Epithelial cell of proximal tubule (primary cell): ENCODE measurements at regions not wholly inside any gene's neighbourhood (a gene's known extent, or its start where the extent isn't known, plus 50 kb on each side); places are given as distances from the start of the nearest gene placed in this dataset.

Experiments used
- DNase-seq: peaks from one replicate; pipeline ENCODE4 v3.0.0-alpha.2; 2011; ENCODE audit warnings: low read depth
- H3K4me3 ChIP-seq: 2 replicates; pipeline ENCODE4 v1.5.1; 2011; ENCODE audit warnings: low read depth, mild to moderate bottlenecking, low read length
- CTCF ChIP-seq: conservative IDR thresholded peaks from 2 replicates; pipeline ENCODE4 v1.5.1; 2012; ENCODE audit warnings: low read depth, mild to moderate bottlenecking, low read length

DNA sequence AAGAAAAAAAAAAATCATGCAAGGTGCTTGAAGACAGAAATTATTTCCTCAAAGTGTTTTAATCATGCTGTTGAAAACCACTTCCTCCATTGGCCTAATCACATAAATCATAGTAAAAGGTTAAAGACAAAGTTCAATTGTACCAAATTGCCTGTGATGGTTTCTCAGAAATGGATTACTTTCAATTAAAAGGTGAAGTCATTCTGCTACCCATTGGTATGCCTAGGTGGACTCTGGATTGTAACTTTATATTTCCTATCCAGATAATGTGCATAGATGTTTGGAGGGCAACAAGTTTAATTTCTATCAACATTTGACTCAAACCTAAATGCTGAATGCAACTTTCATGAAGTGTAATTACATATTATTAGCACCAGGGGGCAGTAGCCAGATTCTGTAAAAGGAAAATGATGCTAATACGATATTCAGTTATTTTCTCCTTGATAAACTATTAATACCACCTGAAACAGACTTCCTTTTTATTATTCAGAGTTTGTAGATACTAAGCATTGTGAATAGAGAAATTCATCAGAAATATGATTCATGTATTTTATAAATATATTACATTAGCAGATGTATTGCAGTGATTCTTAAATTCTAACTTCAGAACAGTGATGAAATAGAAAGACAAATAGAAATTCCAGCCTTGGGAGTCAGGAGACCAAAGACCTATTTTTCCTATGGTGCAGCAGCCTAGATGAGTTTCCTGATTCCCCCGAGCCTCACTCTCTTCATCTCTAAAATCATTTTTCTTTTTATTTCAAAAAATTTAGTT, 148.2 kb downstream of the CAAP1 start:
- TF ChIP-seq CTCF: peak; percentile 64
- H3K4me3 ChIP-seq: no peak overlapping the region
- no peak for DNase-seq

DNA sequence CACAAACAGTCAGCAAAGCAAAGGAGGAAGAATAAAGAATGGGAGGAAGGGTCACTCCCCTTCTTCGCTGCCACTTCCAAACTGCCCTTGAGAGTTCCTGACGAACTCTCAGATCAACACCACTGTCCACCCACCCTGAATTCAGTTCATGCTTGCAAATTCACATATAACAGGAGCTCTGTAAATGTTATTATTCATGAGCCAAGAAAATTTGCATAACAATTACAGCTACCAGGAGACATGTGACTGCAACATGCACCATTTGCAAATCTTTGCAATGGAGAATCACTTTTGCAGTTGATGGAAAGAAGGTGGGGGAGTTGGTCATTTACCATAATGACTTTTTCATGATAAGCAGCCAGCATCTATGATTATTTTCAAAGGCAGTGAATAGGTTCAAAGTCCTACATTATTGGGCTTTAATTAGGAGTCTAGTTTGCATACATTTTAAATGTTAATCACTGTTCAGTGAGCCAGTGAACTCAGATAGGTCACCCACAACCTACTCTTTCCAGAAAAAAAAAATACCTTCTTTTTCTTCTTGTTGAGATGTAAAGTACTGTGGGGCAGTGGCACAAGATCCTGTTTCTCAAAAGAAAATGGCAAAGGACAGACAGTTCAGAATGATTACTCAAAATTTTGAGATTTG, 149.7 kb downstream of the CAAP1 start:
- DNase-seq: no peak
- TF ChIP-seq CTCF: no peak
- no peak overlapping the region for H3K4me3 ChIP-seq

- no peak for TF ChIP-seq CTCF
- H3K4me3 ChIP-seq: no peak overlapping the region
- no peak for DNase-seq
Observed at GRCh38 chr9:26735160-26735559, 157.4 kb downstream of the CAAP1 start.

GRCh38 chr9:26729187-26729586, 163.4 kb downstream of the CAAP1 start:
- DNase-seq: no peak
- no peak for TF ChIP-seq CTCF
- H3K4me3 ChIP-seq: no peak overlapping the region

DNA sequence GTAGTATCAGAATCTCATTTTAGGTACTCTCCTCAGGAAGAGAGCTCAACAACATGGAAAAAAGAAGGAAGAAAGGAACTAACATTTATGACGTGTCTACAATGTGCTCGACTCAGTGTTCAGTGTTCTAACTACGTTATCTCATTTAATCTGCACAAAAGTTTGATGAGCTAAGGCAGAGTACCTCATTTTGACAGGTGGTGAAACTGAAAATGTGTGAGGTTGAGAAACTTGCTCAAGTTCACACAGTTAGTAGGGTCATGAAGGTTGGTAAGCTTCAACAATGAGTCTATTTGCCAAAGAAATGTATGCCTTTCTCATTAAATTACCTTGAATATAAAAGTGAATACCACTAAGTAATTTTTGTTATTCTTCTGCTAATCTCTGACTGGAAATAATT, 165.1 kb downstream of the CAAP1 start:
- TF ChIP-seq CTCF: no peak
- DNase-seq: no peak
- no peak overlapping the region for H3K4me3 ChIP-seq

- TF ChIP-seq CTCF: no peak
- no peak overlapping the region for H3K4me3 ChIP-seq
Observed at GRCh38 chr9:26725573-26725972, 167.0 kb downstream of the CAAP1 start.

DNA sequence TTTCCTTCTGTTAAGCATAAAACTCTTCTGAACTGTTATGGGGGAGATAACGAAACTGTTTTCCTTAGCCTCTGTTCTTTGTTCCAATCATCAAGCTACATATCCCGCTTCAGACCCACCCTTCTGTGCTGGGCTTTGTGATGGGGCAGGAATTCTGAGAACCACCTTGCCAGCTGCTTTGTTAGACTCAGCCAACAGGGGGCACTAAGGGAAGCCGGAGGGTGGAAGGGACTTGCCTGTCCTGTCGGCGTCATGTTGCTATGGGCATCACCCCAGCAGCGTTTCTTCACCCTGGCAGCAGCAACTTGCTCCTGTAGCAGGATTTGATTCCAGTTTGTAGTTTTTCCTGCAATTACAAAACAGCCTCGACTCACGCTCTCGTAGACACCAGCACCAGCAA, 169.1 kb downstream of the CAAP1 start:
- H3K4me3 ChIP-seq: no peak overlapping the region
- no peak for DNase-seq
- TF ChIP-seq CTCF: peak; percentile 82

More at GRCh38 chr9:26725573-26725972, 167.0 kb downstream of the CAAP1 start:
- no peak for DNase-seq
